Astrocyte of the spinal cord (primary cell): ENCODE measurements at regions not wholly inside any gene's neighbourhood (a gene's known extent, or its start where the extent isn't known, plus 50 kb on each side); places are given as distances from the start of the nearest gene placed in this dataset.

ENCODE experiments used
- DNase-seq: peaks from one replicate; pipeline ENCODE4 v3.0.0; 2011; ENCODE audit warnings: low read depth, low spot score
- H3K4me3 ChIP-seq: 2 replicates; pipeline ENCODE4 v1.5.1; 2011; ENCODE audit warnings: low read depth, mild to moderate bottlenecking, low read length, moderate library complexity
- in situ Hi-C: cut with HindIII; loops from 2 replicates; pipeline ENCODE4 v1.10.0; 2017; ENCODE audit warnings: low sequenced_read_pairs
- TF ChIP-seq, protein P1 (sequence below): IDR thresholded peaks from 2 replicates; pipeline ENCODE4 v1.5.1; 2012; ENCODE audit warnings: low read depth, mild to moderate bottlenecking, low read length, inconsistent platforms

DNA sequence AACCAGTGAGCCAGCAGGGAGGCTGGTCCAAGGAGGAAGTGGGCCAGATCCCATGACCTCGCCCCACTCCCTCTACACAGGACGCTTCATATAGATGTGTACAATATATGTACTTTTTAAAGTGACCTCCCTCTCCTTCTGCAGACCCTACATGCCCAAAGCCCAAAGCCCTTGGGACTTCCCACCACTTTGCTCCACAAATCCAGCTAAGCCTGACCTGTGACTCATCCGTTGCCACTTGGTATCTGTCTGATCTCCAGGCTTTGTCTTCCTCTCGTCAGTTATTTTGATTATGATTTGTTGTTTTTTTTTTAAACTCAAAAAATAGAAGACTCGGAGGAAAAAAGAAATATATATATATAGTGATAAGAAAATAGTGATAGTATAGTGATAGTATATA, 470.8 kb downstream of the KCNJ3 start:
- in situ Hi-C loops = no loop called here
- no peak for DNase-seq
- no peak overlapping the region for H3K4me3 ChIP-seq
- TF ChIP-seq, protein P1, sequence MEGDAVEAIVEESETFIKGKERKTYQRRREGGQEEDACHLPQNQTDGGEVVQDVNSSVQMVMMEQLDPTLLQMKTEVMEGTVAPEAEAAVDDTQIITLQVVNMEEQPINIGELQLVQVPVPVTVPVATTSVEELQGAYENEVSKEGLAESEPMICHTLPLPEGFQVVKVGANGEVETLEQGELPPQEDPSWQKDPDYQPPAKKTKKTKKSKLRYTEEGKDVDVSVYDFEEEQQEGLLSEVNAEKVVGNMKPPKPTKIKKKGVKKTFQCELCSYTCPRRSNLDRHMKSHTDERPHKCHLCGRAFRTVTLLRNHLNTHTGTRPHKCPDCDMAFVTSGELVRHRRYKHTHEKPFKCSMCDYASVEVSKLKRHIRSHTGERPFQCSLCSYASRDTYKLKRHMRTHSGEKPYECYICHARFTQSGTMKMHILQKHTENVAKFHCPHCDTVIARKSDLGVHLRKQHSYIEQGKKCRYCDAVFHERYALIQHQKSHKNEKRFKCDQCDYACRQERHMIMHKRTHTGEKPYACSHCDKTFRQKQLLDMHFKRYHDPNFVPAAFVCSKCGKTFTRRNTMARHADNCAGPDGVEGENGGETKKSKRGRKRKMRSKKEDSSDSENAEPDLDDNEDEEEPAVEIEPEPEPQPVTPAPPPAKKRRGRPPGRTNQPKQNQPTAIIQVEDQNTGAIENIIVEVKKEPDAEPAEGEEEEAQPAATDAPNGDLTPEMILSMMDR = no peak

DNA sequence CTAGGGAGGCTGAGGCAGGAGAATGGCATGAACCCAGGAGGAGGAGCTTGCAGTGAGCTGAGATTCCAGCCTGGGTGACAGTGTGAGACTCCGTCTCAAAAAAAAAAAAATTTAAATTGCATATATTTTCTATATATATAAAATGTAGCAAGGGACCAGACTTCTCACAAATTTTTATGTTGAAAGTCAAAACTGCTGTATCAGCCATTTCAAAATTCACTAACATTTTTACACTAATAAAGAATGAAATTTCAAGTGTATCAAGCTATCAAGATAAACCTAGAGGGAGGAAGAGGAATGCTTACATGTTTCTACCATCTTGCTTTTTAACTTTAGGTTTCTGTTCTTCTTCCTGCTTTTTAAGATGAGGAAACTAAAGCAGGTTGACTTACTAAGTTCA, 464.0 kb downstream of the KCNJ3 start:
- H3K4me3 ChIP-seq = no peak overlapping the region
- no peak for DNase-seq
- in situ Hi-C loops = no loop called here
- TF ChIP-seq, protein P1 = no peak

DNA sequence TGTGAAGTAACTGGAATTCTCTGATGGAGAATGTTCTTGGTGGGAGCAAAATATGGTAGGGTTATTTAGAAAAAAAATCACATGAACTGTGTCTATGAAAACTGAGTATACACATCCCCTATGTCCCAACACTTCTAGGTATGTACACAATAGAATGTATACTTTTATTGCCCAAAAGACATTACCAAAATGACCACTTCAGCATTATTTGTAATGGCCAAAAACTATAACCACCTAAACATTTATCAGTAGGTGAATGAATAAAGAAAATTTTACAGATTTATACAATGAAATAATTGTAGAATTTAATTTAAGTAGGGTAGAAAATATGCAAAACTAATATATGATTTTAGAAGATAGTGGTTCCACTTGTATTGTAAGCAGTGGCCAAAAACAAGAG, 462.8 kb downstream of the KCNJ3 start:
- in situ Hi-C loops = no loop called here
- H3K4me3 ChIP-seq = no peak overlapping the region
- TF ChIP-seq, protein P1 = no peak
- DNase-seq = no peak

DNA sequence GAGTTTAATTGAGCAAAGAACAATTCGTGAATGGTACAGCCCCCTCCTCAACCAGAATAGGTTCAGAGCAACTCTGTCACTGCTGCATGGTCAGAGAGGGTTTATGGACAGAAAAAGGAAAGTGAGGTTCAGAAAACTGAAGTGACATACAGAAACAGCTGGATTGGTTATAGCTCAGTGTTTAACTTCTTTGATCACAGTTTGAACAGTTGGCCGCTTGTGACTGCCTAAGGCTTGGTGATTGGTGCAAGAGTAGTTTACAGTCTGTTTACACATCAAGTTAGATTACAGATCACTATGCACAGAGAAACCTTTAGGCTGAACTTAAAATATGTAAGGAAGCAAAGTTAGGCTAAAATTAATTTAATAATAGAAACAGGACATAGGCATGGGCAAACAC, 459.2 kb downstream of the KCNJ3 start:
- H3K4me3 ChIP-seq = no peak overlapping the region
- in situ Hi-C loops = no loop called here
- no peak for DNase-seq
- TF ChIP-seq, protein P1 = no peak

DNA sequence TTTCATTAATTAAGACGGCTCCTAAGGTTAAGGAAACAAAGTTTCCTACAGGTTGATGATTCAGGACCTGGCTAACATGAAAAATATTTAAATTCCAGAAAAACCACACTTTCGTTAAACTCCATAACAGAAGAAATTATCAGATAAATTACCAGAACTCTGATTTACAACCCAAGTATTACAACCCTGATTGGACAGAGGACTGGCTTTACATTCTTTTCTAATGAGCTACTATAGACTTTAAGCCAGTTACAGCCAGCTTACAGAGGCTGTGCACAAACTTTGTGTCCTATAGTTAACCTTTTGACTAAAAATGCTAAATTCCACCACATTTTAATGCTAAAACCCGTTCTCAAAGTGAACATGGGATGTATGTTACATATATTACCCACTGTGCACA, 458.6 kb downstream of the KCNJ3 start:
- TF ChIP-seq, protein P1 = no peak
- no peak overlapping the region for H3K4me3 ChIP-seq
- DNase-seq = no peak
- in situ Hi-C loops = no loop called here

DNA sequence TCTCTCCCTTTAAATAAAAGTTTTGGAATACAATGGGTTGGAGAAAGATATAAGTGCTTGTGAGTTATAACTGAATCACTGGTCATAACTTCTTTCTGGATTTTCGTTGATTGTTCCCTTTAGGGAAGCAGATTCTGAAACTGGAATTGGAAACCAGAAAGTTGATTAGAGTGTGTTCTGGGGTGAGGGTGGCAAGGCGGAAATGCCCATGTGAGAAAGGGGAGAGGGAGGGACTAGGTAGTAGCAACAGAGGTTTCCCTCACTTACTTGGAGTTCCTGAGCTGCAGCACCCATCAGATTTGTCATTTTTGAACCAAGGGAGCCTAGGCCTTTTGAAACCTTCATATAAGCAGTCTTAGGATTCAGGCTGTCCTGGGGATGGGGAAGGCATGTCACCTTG, 453.4 kb downstream of the KCNJ3 start:
- H3K4me3 ChIP-seq = no peak overlapping the region
- in situ Hi-C loops = no loop called here
- DNase-seq = no peak
- TF ChIP-seq, protein P1 = no peak

DNA sequence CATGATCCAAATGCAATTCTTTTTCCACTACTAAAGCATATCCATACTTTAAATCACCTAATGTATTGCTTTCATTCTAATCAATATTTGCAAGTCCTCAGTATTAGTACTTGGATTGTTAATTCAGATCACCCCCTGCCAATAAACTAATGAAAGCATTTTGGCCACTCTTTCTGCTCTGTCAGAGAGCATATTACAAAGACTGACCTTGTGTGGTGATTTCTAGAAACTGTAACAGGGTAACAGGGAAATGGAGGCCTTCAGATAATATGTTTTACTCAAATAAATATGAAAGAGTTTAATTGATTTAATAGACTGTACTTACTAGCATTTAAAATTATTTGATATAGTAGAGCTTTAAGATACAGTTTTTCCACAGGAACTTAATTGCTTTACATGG, 453.0 kb downstream of the KCNJ3 start:
- in situ Hi-C loops = no loop called here
- no peak for DNase-seq
- TF ChIP-seq, protein P1 = no peak
- H3K4me3 ChIP-seq = no peak overlapping the region
